OCI-LY1 (cell line): ENCODE measurements at regions not wholly inside any gene's neighbourhood (a gene's known extent, or its start where the extent isn't known, plus 50 kb on each side); places are given as distances from the start of the nearest gene placed in this dataset.

Experiments used
- H2AFZ ChIP-seq: fragments of 200-600 bp; sonication (generic), shearing (Covaris generic); 2 replicates; pipeline ENCODE4 v1.6.0; 2014; ENCODE audit warnings: antibody characterized with exemption, mild to moderate bottlenecking, low read length
- H3F3A ChIP-seq: fragments of 200-600 bp; sonication (generic), shearing (Covaris generic); 2 replicates; pipeline ENCODE4 v1.6.0; 2014; ENCODE audit warnings: mild to moderate bottlenecking, antibody characterized with exemption, low read length, moderate library complexity; ENCODE audit not compliant: insufficient read depth
- H3K27ac ChIP-seq: fragments of 200-600 bp; sonication (generic); 2 replicates; pipeline ENCODE4 v1.5.1; 2014; ENCODE audit warnings: low read length, mixed run types, mild to moderate bottlenecking, low read depth; ENCODE audit not compliant: poor library complexity, severe bottlenecking
- H3K27me3 ChIP-seq: fragments of 200-600 bp; sonication (generic); 2 replicates; pipeline ENCODE4 v1.6.0; 2014; ENCODE audit warnings: antibody characterized with exemption, mild to moderate bottlenecking, low read length, moderate library complexity; ENCODE audit not compliant: insufficient read depth
- H3K36me3 ChIP-seq: fragments of 200-600 bp; sonication (generic); 2 replicates; pipeline ENCODE4 v1.6.1; 2014; ENCODE audit warnings: mild to moderate bottlenecking, antibody characterized with exemption, low read length, moderate library complexity, mixed read lengths; ENCODE audit not compliant: insufficient read depth
- H3K4me1 ChIP-seq: fragments of 200-600 bp; sonication (generic); 2 replicates; pipeline ENCODE4 v1.5.1; 2014; ENCODE audit warnings: mild to moderate bottlenecking, low read length, moderate library complexity; ENCODE audit not compliant: insufficient read depth, severe bottlenecking
- H3K4me2 ChIP-seq: fragments of 200-600 bp; sonication (generic), shearing (Covaris generic); 2 replicates; pipeline ENCODE4 v1.6.1; 2014; ENCODE audit warnings: low read length
- H3K4me3 ChIP-seq: fragments of 200-600 bp; sonication (generic); 2 replicates; pipeline ENCODE4 v1.5.1; 2014; ENCODE audit warnings: low read length, low read depth, mild to moderate bottlenecking, mixed read lengths; ENCODE audit not compliant: poor library complexity, severe bottlenecking
- H3K79me2 ChIP-seq: fragments of 200-600 bp; shearing (Covaris generic); 2 replicates; pipeline ENCODE4 v1.6.1; 2016; ENCODE audit warnings: mixed run types, low read length, mixed read lengths; ENCODE audit not compliant: insufficient read depth
- H3K9ac ChIP-seq: fragments of 200-600 bp; sonication (generic), shearing (Covaris generic); 2 replicates; pipeline ENCODE4 v1.6.1; 2014; ENCODE audit warnings: mild to moderate bottlenecking, low read length, mixed read lengths
- H3K9me2 ChIP-seq: fragments of 200-600 bp; sonication (generic), shearing (Covaris generic); 2 replicates; pipeline ENCODE4 v1.6.1; 2014; ENCODE audit warnings: low read depth, mild to moderate bottlenecking, low read length, mixed read lengths
- H3K9me3 ChIP-seq: fragments of 200-600 bp; shearing (Covaris generic); 2 replicates; pipeline ENCODE4 v1.6.1; 2014; ENCODE audit warnings: low read length, mixed read lengths
- H4K20me1 ChIP-seq: fragments of 200-600 bp; sonication (generic), shearing (Covaris generic); 2 replicates; pipeline ENCODE4 v1.6.0; 2016; ENCODE audit warnings: mild to moderate bottlenecking, low read length; ENCODE audit not compliant: insufficient read depth
- CTCF ChIP-seq: fragments of 200-600 bp; sonication (generic), shearing (Covaris generic); IDR thresholded peaks from 2 replicates; pipeline ENCODE4 v1.5.1; 2017; ENCODE audit warnings: mild to moderate bottlenecking, antibody characterized with exemption, low read length, moderate library complexity, mixed read lengths
- EZH2 ChIP-seq: fragments of 200-600 bp; sonication (generic), shearing (Covaris generic); IDR thresholded peaks from 2 replicates; pipeline ENCODE4 v1.8.0; 2017; ENCODE audit warnings: borderline replicate concordance, mixed run types, mild to moderate bottlenecking, antibody characterized with exemption, low read length, moderate library complexity, mixed read lengths

- Histone ChIP-seq H3K79me2 (no peaks in the 10 kb centered on the region), H3K9me2 (no peaks in the 10 kb centered on the region), H3K4me3 (no peak overlapping the region), H3K9me3 (no peaks in the 10 kb centered on the region), H3F3A (no peaks in the 10 kb centered on the region), H3K4me1 (no peaks in the 10 kb centered on the region), H3K27ac (no peak overlapping the region), H3K9ac (no peak overlapping the region), H3K4me2 (no peak overlapping the region), H3K36me3 (no peaks in the 10 kb centered on the region), H4K20me1 (no peaks in the 10 kb centered on the region), H2AFZ (no peak overlapping the region), H3K27me3 (no peaks in the 10 kb centered on the region)
- TF ChIP-seq EZH2 = no peak
Measured at GRCh38 chr2:142314164-142314563, 183.3 kb upstream of the LRP1B start.

- Histone ChIP-seq H3K79me2 (no peaks in the 10 kb centered on the region), H3K4me2 (no peak overlapping the region), H3K9me3 (no peaks in the 10 kb centered on the region), H3F3A (no peaks in the 10 kb centered on the region), H4K20me1 (no peaks in the 10 kb centered on the region), H3K4me1 (no peaks in the 10 kb centered on the region), H3K4me3 (no peak overlapping the region), H3K9ac (no peak overlapping the region), H3K9me2 (no peaks in the 10 kb centered on the region), H3K27me3 (no peaks in the 10 kb centered on the region), H3K27ac (no peak overlapping the region), H3K36me3 (no peaks in the 10 kb centered on the region), H2AFZ (no peak overlapping the region)
- TF ChIP-seq CTCF (no peak), EZH2 (no peak)
Measured at GRCh38 chr2:142310530-142310929, 179.7 kb upstream of the LRP1B start.

GRCh38 chr2:142308744-142309143 is 177.9 kb upstream of the LRP1B start:
- Histone ChIP-seq H3K4me2 (no peak overlapping the region), H3K9me2 (no peaks in the 10 kb centered on the region), H4K20me1 (no peaks in the 10 kb centered on the region), H3K4me1 (no peaks in the 10 kb centered on the region), H3K27me3 (no peaks in the 10 kb centered on the region), H3K27ac (no peak overlapping the region), H3K36me3 (no peaks in the 10 kb centered on the region), H3K9ac (no peak overlapping the region), H3F3A (no peaks in the 10 kb centered on the region), H3K9me3 (no peaks in the 10 kb centered on the region), H3K4me3 (no peak overlapping the region), H3K79me2 (no peaks in the 10 kb centered on the region), H2AFZ (no peak overlapping the region)
- no peak for TF ChIP-seq CTCF
- no peak for TF ChIP-seq EZH2

GRCh38 chr2:142307616-142308115 is 176.8 kb upstream of the LRP1B start:
- H3K9me2 ChIP-seq = no peaks in the 10 kb centered on the region
- H4K20me1 ChIP-seq = no peaks in the 10 kb centered on the region
- H3K27me3 ChIP-seq = no peaks in the 10 kb centered on the region
- no peaks in the 10 kb centered on the region for H3K9me3 ChIP-seq
- H3K27ac ChIP-seq = no peak overlapping the region
- H3K4me1 ChIP-seq = no peaks in the 10 kb centered on the region
- H3K36me3 ChIP-seq = no peaks in the 10 kb centered on the region
- no peaks in the 10 kb centered on the region for H3F3A ChIP-seq
- TF ChIP-seq CTCF (no peak), EZH2 (no peak)
- H3K4me2 ChIP-seq = no peak overlapping the region
- no peak overlapping the region for H3K9ac ChIP-seq
- H3K4me3 ChIP-seq = no peak overlapping the region
- H2AFZ ChIP-seq = no peak overlapping the region
- no peaks in the 10 kb centered on the region for H3K79me2 ChIP-seq
